HepG2 (cell line): ENCODE measurements at regions not wholly inside any gene's neighbourhood (a gene's known extent, or its start where the extent isn't known, plus 50 kb on each side); places are given as distances from the start of the nearest gene placed in this dataset.

Experiments
- ATAC-seq: fragments of 200-7000 bp; cut with Tn5 transposase; 3 replicates; pipeline ENCODE4 v1.9.1; 2020; ENCODE audit warnings: mild to moderate bottlenecking, moderate library complexity
- BruUV-seq: library from RNA; stranded (reverse); fragments of 400-500 nt; replicated peaks from 2 replicates; lab custom pipeline; 2021; lab: Mats Ljungman, UMichigan
- CTCF ChIA-PET: fragments of 300-600 bp; formaldehyde crosslinking; extraction: SDS; loops from one replicate; lab custom pipeline; 2021; ENCODE audit warnings: low total read pairs, inconsistent platforms, low intra/inter-chr PET ratio; lab: Yijun Ruan, JAX
- POLR2A ChIA-PET: fragments of 350-600 bp; sonication (Branson Sonifier 250); formaldehyde crosslinking; loops from one replicate; lab custom pipeline; 2020; ENCODE audit warnings: antibody characterized with exemption, inconsistent platforms; lab: Yijun Ruan, JAX
- DNase-seq: peaks from one replicate; pipeline ENCODE4 v3.0.0-alpha.2; 2015; ENCODE audit warnings: low spot score
- FAIRE-seq: peaks from 3 replicates; lab custom pipeline; 2011; peaks lifted over from hg19 to GRCh38; lab: Jason Lieb, UNC
- H2AFZ ChIP-seq: one replicate; pipeline ENCODE4 v1.6.1; 2011; ENCODE audit warnings: low read length, inconsistent platforms
- H3K27ac ChIP-seq: fragments of 300-600 bp; 3 replicates; pipeline ENCODE4 v1.8.0; 2011; ENCODE audit warnings: mixed run types, mild to moderate bottlenecking, mixed read lengths, low read length, inconsistent platforms; ENCODE audit not compliant: insufficient read depth; ENCODE audit errors: extremely low read length
- H3K27me3 ChIP-seq, 2 experiments: fragments of 200-600 bp in 1 of 2; 2 replicates in 1 of 2; 3 replicates in 1 of 2; pipeline versions ENCODE4 v1.6.0 to v1.8.0; 2011; ENCODE audit warnings: low read length in 2 of 2, mild to moderate bottlenecking in 2 of 2, moderate library complexity in 2 of 2, inconsistent platforms in 1 of 2; ENCODE audit not compliant: insufficient read depth in 2 of 2, control insufficient read depth in 1 of 2
- H3K36me3 ChIP-seq, 2 experiments: fragments of 200-600 bp in 1 of 2; replicated peaks in 1 of 2; 2 replicates in 1 of 2; 3 replicates in 1 of 2; pipeline versions ENCODE4 v1.5.1 to v1.8.0; 2011; ENCODE audit warnings: low read length in 2 of 2, inconsistent platforms in 1 of 2; ENCODE audit not compliant: insufficient read depth in 2 of 2, control insufficient read depth in 1 of 2
- H3K4me1 ChIP-seq: 2 replicates; pipeline ENCODE4 v1.5.1; 2012; ENCODE audit warnings: low read length, inconsistent platforms; ENCODE audit not compliant: insufficient read depth
- H3K4me2 ChIP-seq: 2 replicates; pipeline ENCODE4 v1.6.0; 2011; ENCODE audit warnings: low read depth, low read length, inconsistent platforms
- H3K4me3 ChIP-seq, 3 experiments: fragments of 200-600 bp in 1 of 3; sonication (generic), shearing (Covaris generic) in 1 of 3; replicated peaks in 1 of 3; 2 replicates each; pipeline ENCODE4 v1.5.1; 2011 to 2016; ENCODE audit warnings: low read length in 3 of 3, inconsistent platforms in 2 of 3, low read depth in 2 of 3, mild to moderate bottlenecking in 2 of 3, control low read depth in 1 of 3, mixed read lengths in 1 of 3; ENCODE audit not compliant: insufficient read depth in 1 of 3
- H3K79me2 ChIP-seq: one replicate; pipeline ENCODE4 v1.6.1; 2011; ENCODE audit warnings: low read length, inconsistent platforms; ENCODE audit not compliant: insufficient read depth
- H3K9ac ChIP-seq: 2 replicates; pipeline ENCODE4 v1.6.0; 2011; ENCODE audit warnings: mild to moderate bottlenecking, low read depth, low read length, inconsistent platforms; ENCODE audit not compliant: insufficient read depth
- H3K9me3 ChIP-seq: 2 replicates; pipeline ENCODE4 v1.5.1; 2012; ENCODE audit warnings: mild to moderate bottlenecking, low read length
- H4K20me1 ChIP-seq: 2 replicates; pipeline ENCODE4 v1.6.0; 2011; ENCODE audit warnings: inconsistent platforms, mild to moderate bottlenecking, low read length, moderate library complexity; ENCODE audit not compliant: insufficient read depth
- MAFF ChIP-seq: IDR thresholded peaks from 2 replicates; pipeline ENCODE4 v1.6.1; 2011; ENCODE audit warnings: low read depth, low read length, improper control_type of control experiment
- MAFK ChIP-seq, 2 experiments: IDR thresholded peaks in 1 of 2; conservative IDR thresholded peaks in 1 of 2; 2 replicates each; pipeline ENCODE4 v1.6.1; 2011; ENCODE audit warnings: improper control_type of control experiment in 2 of 2, low read length in 2 of 2
- NFATC3 ChIP-seq: sonication (generic); formaldehyde crosslinking; IDR thresholded peaks from 2 replicates; pipeline ENCODE4 v1.5.1; 2020; ENCODE audit warnings: mild to moderate bottlenecking, missing genetic modification reagents
- NR1H2 ChIP-seq: sonication (generic); formaldehyde crosslinking; IDR thresholded peaks from 2 replicates; pipeline ENCODE4 v1.8.1; 2022; ENCODE audit warnings: low read depth, missing genetic modification reagents, borderline replicate concordance
- POLR2AphosphoS5 ChIP-seq: IDR thresholded peaks from 2 replicates; pipeline ENCODE4 v1.6.1; 2012; ENCODE audit warnings: low read depth, low read length
- XBP1 ChIP-seq: sonication (generic); formaldehyde crosslinking; IDR thresholded peaks from 2 replicates; pipeline ENCODE4 v1.5.0; 2020; ENCODE audit warnings: missing genetic modification reagents
- ZNF207 ChIP-seq: fragments of 450-650 bp; IDR thresholded peaks from 2 replicates; pipeline ENCODE4 v1.6.1; 2016; ENCODE audit warnings: antibody characterized with exemption, borderline replicate concordance
- ZNF24 ChIP-seq: fragments of 450-650 bp; IDR thresholded peaks from 2 replicates; pipeline ENCODE4 v1.6.1; 2017; ENCODE audit warnings: antibody characterized with exemption, mild to moderate bottlenecking
- ZNF609 ChIP-seq: sonication (generic); formaldehyde crosslinking; IDR thresholded peaks from 2 replicates; pipeline ENCODE4 v1.4.0; 2020; ENCODE audit warnings: mild to moderate bottlenecking, missing genetic modification reagents, borderline replicate concordance
- ZNF713 ChIP-seq: sonication (generic); formaldehyde crosslinking; IDR thresholded peaks from 2 replicates; pipeline ENCODE4 v1.4.0; 2020; ENCODE audit warnings: mild to moderate bottlenecking, missing genetic modification reagents
- WGBS: methylation state at CpG from one replicate; pipeline ENCODE4 v1.1.6; 2017; ENCODE audit warnings: low lambda C conversion rate; 5-methylcytosine and 5-hydroxymethylcytosine counted together
- in situ Hi-C: cut with HindIII; loops from 2 replicates; pipeline ENCODE4 v1.10.0; 2017; ENCODE audit warnings: low pct_unique_long_range_greater_than_20kb; ENCODE audit not compliant: extremely low pct_ligation_motif_present
- intact Hi-C: fragments of 100-400 bp; cut with micrococcal nuclease; formaldehyde crosslinking; loops from one replicate; pipeline ENCODE4 v1.10.0; 2022; ENCODE audit not compliant: unreplicated experiment
- TF ChIP-seq, protein P1 (sequence below): sonication (generic); formaldehyde crosslinking; IDR thresholded peaks from 2 replicates; pipeline ENCODE4 v1.8.0; 2023; ENCODE audit warnings: mild to moderate bottlenecking, missing genetic modification reagents
- TF ChIP-seq, protein P2 (sequence below): sonication (generic); formaldehyde crosslinking; IDR thresholded peaks from 2 replicates; pipeline ENCODE4 v1.8.0; 2022; ENCODE audit warnings: mild to moderate bottlenecking, missing genetic modification reagents; ENCODE audit not compliant: insufficient replicate concordance

DNA sequence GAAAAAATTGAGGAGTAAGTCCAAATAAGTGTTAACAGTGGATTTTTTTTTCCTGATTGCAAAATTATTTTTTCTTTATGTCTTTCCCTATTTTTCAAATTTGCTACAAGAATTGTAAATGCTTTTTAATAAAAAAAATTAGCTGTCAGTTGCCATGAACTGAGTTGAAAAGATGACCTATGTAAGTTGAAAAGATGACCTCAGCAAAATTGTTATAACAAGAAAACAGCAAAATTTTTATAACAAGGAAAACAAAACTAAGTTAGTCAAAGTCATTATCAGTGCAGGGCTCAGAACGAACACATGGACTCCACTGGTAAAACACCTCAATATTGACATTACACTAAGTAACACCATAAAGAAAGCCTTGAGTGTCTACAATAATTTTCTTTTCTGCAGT is 207.0 kb upstream of the HDDC2 start:
- Histone ChIP-seq H3K9ac (no peak overlapping the region), H3K9me3 (no peaks in the 10 kb centered on the region), H3K27ac (no peak overlapping the region), H3K4me3 (no peak overlapping the region), H2AFZ (no peak overlapping the region), H3K4me2 (no peak overlapping the region), H3K4me1 (peaks cover 25% of the 10 kb centered on the region), H3K36me3 (no peaks in the 10 kb centered on the region), H4K20me1 (no peaks in the 10 kb centered on the region), H3K27me3 (no peaks in the 10 kb centered on the region; a peak in 1 of 5 replicates)
- CTCF ChIA-PET: no interaction called here
- no peak for DNase-seq
- BruUV-seq: no TSS peak
- in situ Hi-C loops: no loop called here
- no peak for ATAC-seq
- 0% methylated on average over 1 of the region's 1 CpG for WGBS
- no peak for TF ChIP-seq NFATC3 (CRISPR knock-in tag)
- TF ChIP-seq MAFF: peak; percentile 93
- TF ChIP-seq MAFK (conservative IDR thresholded peaks at IDR 0.05 in 1 of 2, IDR thresholded peaks at IDR 0.05 in 1 of 2; ENCODE audit: low read length in 2 of 2): peak; percentile 90 to 97
- TF ChIP-seq, protein P1, sequence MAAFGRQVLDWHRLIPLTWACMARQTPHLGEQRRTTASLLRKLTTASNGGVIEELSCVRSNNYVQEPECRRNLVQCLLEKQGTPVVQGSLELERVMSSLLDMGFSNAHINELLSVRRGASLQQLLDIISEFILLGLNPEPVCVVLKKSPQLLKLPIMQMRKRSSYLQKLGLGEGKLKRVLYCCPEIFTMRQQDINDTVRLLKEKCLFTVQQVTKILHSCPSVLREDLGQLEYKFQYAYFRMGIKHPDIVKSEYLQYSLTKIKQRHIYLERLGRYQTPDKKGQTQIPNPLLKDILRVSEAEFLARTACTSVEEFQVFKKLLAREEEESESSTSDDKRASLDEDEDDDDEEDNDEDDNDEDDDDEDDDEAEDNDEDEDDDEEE (CRISPR knock-in tag): no peak
- TF ChIP-seq, all 625 proteins: peak for 2
- no peaks in the 10 kb centered on the region for H3K79me2 ChIP-seq
- POLR2A ChIA-PET: no interaction called here
- intact Hi-C loops: no loop called here
- FAIRE-seq: no peak

- in situ Hi-C loops: no loop called here
- Histone ChIP-seq H3K9me3 (no peaks in the 10 kb centered on the region), H3K36me3 (no peaks in the 10 kb centered on the region), H3K9ac (no peak overlapping the region), H2AFZ (no peak overlapping the region), H3K79me2 (no peaks in the 10 kb centered on the region), H4K20me1 (no peaks in the 10 kb centered on the region), H3K4me2 (no peak overlapping the region), H3K27ac (no peak overlapping the region), H3K4me3 (no peak overlapping the region), H3K4me1 (peaks cover 19% of the 10 kb centered on the region), H3K27me3 (no peaks in the 10 kb centered on the region; a peak in 1 of 5 replicates)
- ATAC-seq (no peak), DNase-seq (no peak), FAIRE-seq (no peak)
- intact Hi-C loops: no loop called here
- CTCF ChIA-PET: no interaction called here
- POLR2A ChIA-PET: no interaction called here
- WGBS: 15% methylated on average over 2 of the region's 2 CpGs
- BruUV-seq: no TSS peak
- TF ChIP-seq ZNF713 (CRISPR knock-in tag) (no peak), POLR2AphosphoS5 (no peak), NR1H2 (CRISPR knock-in tag) (no peak), XBP1 (CRISPR knock-in tag) (no peak), ZNF207 (no peak), ZNF609 (no peak), ZNF24 (no peak)
- TF ChIP-seq, protein P2, sequence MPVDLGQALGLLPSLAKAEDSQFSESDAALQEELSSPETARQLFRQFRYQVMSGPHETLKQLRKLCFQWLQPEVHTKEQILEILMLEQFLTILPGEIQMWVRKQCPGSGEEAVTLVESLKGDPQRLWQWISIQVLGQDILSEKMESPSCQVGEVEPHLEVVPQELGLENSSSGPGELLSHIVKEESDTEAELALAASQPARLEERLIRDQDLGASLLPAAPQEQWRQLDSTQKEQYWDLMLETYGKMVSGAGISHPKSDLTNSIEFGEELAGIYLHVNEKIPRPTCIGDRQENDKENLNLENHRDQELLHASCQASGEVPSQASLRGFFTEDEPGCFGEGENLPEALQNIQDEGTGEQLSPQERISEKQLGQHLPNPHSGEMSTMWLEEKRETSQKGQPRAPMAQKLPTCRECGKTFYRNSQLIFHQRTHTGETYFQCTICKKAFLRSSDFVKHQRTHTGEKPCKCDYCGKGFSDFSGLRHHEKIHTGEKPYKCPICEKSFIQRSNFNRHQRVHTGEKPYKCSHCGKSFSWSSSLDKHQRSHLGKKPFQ (CRISPR knock-in tag): no peak
These were observed 207.7 kb upstream of the HDDC2 start for GRCh38 chr6:125509477-125509876.
